ENCODE measurements at regions not wholly inside any gene's neighbourhood (a gene's known extent, or its start where the extent isn't known, plus 50 kb on each side); places are given as distances from the start of the nearest gene placed in this dataset.

DNA sequence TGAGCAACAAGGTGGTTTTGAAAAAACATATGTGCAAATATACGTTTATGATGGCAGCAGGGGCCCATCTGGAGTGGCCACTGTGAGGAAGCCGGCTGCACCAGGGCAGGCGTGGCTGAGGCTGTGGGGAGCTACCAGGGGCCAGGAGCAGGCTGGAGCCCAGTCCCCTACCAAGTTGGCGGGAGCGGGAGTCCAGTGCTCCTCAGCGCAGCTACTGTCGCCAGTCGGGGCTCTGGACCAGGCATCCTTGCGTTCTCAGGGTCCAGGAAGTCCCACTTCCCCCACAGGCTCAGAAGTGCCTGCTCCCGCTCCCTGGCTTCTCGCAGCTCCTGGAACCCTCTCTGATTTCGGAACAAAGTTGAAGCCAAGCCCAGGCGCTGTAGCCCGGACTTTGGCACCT, 1377.5 kb upstream of the FLRT2 start:
- no peaks in the 10 kb centered on the region for H3K4me1 ChIP-seq (ENCODE audit: control insufficient read depth, insufficient read depth, low read length)
- H3K27ac ChIP-seq (ENCODE audit: low read depth, low read length) = no peak overlapping the region
- no peaks in the 10 kb centered on the region for H3K27me3 ChIP-seq (ENCODE audit: control insufficient read depth, insufficient read depth, low read length)
- no peak overlapping the region for H3K4me3 ChIP-seq (ENCODE audit: low read length)
- no peak overlapping the region for H3K9ac ChIP-seq (ENCODE audit: low read length)
- H3K36me3 ChIP-seq (ENCODE audit: control insufficient read depth, insufficient read depth, low read length) = no peaks in the 10 kb centered on the region

DNA sequence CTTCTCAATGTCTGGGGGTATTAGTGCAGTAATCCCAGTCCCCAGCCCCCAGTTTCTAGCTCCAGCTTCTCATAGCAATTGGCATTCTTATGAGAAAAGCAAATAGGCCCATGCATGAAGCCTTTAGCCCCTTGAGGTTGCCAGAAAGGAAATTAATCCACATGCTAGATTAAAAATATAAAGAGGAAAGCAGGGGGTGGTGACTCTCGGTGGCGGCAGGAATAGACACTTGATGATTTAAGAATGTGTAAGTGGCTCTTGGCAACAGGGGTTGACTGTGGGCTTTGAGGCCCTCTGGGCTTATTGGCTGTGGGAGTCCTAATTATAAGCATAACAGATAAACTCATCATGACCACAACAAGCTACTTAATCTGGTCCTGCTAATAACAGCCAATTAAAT, 1367.3 kb upstream of the FLRT2 start:
- Histone ChIP-seq H3K27me3 (ENCODE audit: control insufficient read depth, insufficient read depth, low read length) (no peaks in the 10 kb centered on the region), H3K4me3 (ENCODE audit: low read length) (no peak overlapping the region), H3K9ac (ENCODE audit: low read length) (no peak overlapping the region)

DNA sequence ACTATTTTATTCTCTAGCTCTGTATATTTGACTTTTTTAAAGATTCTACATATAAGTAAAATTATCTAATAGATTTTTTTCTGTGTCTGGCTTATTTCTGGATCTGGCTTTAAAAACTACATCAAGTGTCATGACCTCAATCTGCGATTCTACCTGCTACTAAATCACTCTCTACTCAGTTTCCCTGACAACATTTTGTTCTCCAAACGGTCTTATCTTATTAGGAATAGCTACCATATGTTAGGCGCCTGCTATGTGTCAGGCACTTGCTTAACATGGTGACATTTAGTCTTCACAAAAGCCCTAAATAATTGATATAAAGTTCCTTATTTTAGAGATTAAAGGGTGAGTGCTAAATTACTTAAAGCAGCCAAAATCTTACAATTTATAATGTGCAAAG, 1362.9 kb upstream of the FLRT2 start:
- Histone ChIP-seq H3K27me3 (ENCODE audit: control insufficient read depth, insufficient read depth, low read length) (no peaks in the 10 kb centered on the region), H3K4me3 (ENCODE audit: low read length) (no peak overlapping the region), H3K27ac (ENCODE audit: low read depth, low read length) (no peak overlapping the region), H3K9ac (ENCODE audit: low read length) (no peak overlapping the region), H3K36me3 (ENCODE audit: control insufficient read depth, insufficient read depth, low read length) (no peaks in the 10 kb centered on the region), H3K4me1 (ENCODE audit: control insufficient read depth, insufficient read depth, low read length) (no peaks in the 10 kb centered on the region)

More for the DNA sequence above, 1367.3 kb upstream of the FLRT2 start:
- Histone ChIP-seq H3K4me1 (ENCODE audit: control insufficient read depth, insufficient read depth, low read length) (no peaks in the 10 kb centered on the region), H3K27ac (ENCODE audit: low read depth, low read length) (no peak overlapping the region), H3K36me3 (ENCODE audit: control insufficient read depth, insufficient read depth, low read length) (no peaks in the 10 kb centered on the region)

DNA sequence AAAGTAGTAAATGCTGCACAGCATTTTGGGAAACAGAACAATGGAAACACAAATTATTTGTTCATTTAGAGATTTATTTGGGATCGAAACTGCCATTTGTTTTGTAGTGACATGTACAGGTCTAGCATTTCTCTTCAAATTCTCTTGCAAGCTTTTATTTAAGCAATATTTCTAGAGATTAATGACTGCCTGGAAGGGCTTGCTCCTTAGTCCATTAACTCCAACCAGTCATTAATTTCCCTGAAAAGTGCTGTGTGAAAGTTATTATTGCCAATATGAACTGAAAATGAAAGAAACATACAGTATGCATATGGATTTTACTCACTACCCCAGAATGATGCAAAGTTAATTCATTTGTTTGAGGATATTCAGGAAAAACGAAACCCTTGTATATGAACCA, 1349.6 kb upstream of the FLRT2 start:
- no peaks in the 10 kb centered on the region for H3K4me1 ChIP-seq (ENCODE audit: control insufficient read depth, insufficient read depth, low read length)
- H3K27ac ChIP-seq (ENCODE audit: low read depth, low read length) = no peak overlapping the region
- no peaks in the 10 kb centered on the region for H3K27me3 ChIP-seq (ENCODE audit: control insufficient read depth, insufficient read depth, low read length)
- no peaks in the 10 kb centered on the region for H3K36me3 ChIP-seq (ENCODE audit: control insufficient read depth, insufficient read depth, low read length)
- H3K4me3 ChIP-seq (ENCODE audit: low read length) = no peak overlapping the region
- H3K9ac ChIP-seq (ENCODE audit: low read length) = no peak overlapping the region

DNA sequence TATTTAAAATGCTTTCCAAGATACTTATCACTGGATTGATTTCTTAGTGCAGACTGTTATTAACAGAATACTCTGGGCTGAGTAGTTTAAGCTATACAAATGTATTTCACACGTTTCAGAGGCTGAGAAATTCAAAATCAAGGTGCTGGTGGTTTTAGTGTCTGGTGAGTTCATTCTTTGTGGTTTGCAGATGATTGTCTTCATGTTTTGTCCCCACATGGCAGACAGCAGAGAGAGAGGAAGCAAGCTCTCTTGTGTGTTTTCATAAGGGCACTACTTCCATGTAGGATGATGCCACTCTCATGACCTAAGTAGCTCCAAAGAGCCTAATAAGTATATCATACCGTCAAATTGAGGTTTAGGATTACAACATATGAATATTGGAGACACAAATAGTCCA, 1348.9 kb upstream of the FLRT2 start:
- H3K9ac ChIP-seq (ENCODE audit: low read length) = no peak overlapping the region
- no peak overlapping the region for H3K27ac ChIP-seq (ENCODE audit: low read depth, low read length)
- no peaks in the 10 kb centered on the region for H3K4me1 ChIP-seq (ENCODE audit: control insufficient read depth, insufficient read depth, low read length)
- H3K4me3 ChIP-seq (ENCODE audit: low read length) = no peak overlapping the region
- H3K36me3 ChIP-seq (ENCODE audit: control insufficient read depth, insufficient read depth, low read length) = no peaks in the 10 kb centered on the region
- no peaks in the 10 kb centered on the region for H3K27me3 ChIP-seq (ENCODE audit: control insufficient read depth, insufficient read depth, low read length)

DNA sequence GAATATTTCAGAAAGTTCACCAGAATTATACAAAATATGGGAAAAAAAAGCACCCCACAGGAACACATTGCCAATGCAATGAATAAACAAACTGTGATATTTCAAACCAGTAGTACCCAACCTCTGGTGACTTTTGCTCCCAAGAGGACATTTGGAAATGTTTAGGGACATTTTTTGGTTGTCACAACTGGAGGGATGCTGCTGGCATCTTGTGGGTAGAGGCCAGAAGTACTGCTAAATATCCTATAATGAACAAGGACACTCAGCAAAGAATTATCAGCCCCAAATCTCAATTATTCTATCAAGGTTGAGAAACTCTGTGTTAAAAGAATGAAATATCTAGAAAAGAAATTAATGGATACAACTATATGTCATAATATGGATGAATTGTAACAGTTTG, 1334.4 kb upstream of the FLRT2 start:
- no peak overlapping the region for H3K4me3 ChIP-seq (ENCODE audit: low read length)
- no peak overlapping the region for H3K27ac ChIP-seq (ENCODE audit: low read depth, low read length)
- H3K36me3 ChIP-seq (ENCODE audit: control insufficient read depth, insufficient read depth, low read length) = no peaks in the 10 kb centered on the region
- no peaks in the 10 kb centered on the region for H3K4me1 ChIP-seq (ENCODE audit: control insufficient read depth, insufficient read depth, low read length)
- no peak overlapping the region for H3K9ac ChIP-seq (ENCODE audit: low read length)
- H3K27me3 ChIP-seq (ENCODE audit: control insufficient read depth, insufficient read depth, low read length) = no peaks in the 10 kb centered on the region

DNA sequence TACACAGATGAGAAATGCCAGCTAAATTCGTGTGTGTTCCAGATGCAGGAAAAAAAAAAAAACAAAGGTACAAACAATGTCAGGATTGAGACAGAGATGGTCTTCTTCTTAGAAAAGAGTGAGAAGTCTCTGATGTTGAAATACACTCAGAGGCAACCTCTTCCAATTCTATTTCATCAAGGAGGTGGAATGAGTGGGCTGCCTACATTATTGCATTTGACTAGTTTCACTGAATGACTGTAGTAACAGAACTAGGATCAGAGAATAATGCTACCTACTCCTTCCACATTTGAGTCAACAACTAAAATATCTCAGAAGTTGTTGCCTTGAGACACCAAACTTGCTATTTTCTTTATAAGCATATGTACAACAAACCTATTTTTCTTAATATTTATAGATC, 1332.2 kb upstream of the FLRT2 start:
- Histone ChIP-seq H3K27ac (ENCODE audit: low read depth, low read length) (no peak overlapping the region), H3K9ac (ENCODE audit: low read length) (no peak overlapping the region), H3K4me1 (ENCODE audit: control insufficient read depth, insufficient read depth, low read length) (peaks cover 4% of the 10 kb centered on the region), H3K27me3 (ENCODE audit: control insufficient read depth, insufficient read depth, low read length) (no peaks in the 10 kb centered on the region), H3K36me3 (ENCODE audit: control insufficient read depth, insufficient read depth, low read length) (no peaks in the 10 kb centered on the region), H3K4me3 (ENCODE audit: low read length) (no peak overlapping the region)

DNA sequence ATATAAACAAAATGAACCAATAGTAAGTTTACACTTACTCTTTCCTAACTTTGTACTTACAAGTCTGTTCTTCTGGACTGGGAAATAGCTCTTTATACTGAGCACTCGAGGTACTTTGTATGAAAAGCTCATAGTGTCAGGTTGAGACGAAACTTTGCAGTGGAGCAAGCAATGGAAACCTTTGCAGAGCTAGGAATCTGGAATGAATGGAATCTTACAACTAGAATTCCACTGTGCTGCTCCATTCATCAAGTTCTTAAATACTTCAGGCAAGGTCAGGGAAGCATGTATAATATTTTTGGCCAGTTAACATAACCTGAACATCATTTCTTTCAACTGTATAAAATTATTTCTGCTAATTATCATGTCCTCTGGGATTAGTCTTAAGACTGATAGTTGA, 1327.5 kb upstream of the FLRT2 start:
- no peak overlapping the region for H3K4me3 ChIP-seq (ENCODE audit: low read length)
- no peak overlapping the region for H3K27ac ChIP-seq (ENCODE audit: low read depth, low read length)
- no peaks in the 10 kb centered on the region for H3K27me3 ChIP-seq (ENCODE audit: control insufficient read depth, insufficient read depth, low read length)
- H3K36me3 ChIP-seq (ENCODE audit: control insufficient read depth, insufficient read depth, low read length) = no peaks in the 10 kb centered on the region
- H3K9ac ChIP-seq (ENCODE audit: low read length) = no peak overlapping the region
- H3K4me1 ChIP-seq (ENCODE audit: control insufficient read depth, insufficient read depth, low read length) = peaks cover 4% of the 10 kb centered on the region

DNA sequence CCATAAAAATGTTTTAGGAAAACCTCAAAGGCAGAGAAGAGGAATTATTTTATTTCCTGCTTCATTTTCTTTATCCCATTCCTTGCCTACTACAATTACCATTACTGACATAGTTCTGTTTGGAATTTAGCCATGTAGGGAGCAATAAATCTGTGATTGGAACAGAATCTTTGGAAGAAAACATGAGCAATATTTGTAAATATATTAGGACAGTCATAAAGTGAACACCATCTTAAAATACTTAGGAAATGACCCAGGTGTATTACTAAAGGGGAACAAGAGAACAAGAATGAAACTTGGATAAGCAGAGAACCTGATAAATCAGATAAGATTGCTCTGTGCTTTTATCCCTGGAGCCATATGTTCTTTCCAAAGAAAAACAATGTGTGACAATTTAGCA, 1326.0 kb upstream of the FLRT2 start:
- Histone ChIP-seq H3K27ac (ENCODE audit: low read depth, low read length) (no peak overlapping the region), H3K4me3 (ENCODE audit: low read length) (no peak overlapping the region), H3K27me3 (ENCODE audit: control insufficient read depth, insufficient read depth, low read length) (no peaks in the 10 kb centered on the region), H3K9ac (ENCODE audit: low read length) (no peak overlapping the region), H3K4me1 (ENCODE audit: control insufficient read depth, insufficient read depth, low read length) (peaks cover 4% of the 10 kb centered on the region), H3K36me3 (ENCODE audit: control insufficient read depth, insufficient read depth, low read length) (no peaks in the 10 kb centered on the region)

DNA sequence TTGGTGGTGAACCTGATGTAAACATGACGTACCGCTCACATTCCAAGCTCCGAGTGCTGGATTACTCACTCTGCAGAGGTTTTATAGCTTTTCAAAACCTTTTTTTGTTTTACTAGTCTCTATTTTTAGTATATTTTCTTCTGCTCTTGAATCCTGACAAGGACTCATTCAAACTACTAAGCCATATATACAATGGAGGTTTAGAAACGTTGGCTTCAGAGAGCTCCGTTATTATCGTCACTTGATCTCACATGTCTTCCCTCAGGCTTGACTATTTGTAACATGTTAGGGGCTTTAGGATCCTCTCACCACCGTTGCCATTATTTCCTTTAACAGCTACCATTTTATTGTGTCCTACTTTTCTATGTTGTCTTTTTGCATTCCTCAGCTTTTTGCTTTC, 1321.5 kb upstream of the FLRT2 start:
- H3K27me3 ChIP-seq (ENCODE audit: control insufficient read depth, insufficient read depth, low read length) = no peaks in the 10 kb centered on the region
- no peak overlapping the region for H3K9ac ChIP-seq (ENCODE audit: low read length)
- H3K27ac ChIP-seq (ENCODE audit: low read depth, low read length) = no peak overlapping the region
- no peak overlapping the region for H3K4me3 ChIP-seq (ENCODE audit: low read length)
- no peaks in the 10 kb centered on the region for H3K36me3 ChIP-seq (ENCODE audit: control insufficient read depth, insufficient read depth, low read length)
- H3K4me1 ChIP-seq (ENCODE audit: control insufficient read depth, insufficient read depth, low read length) = no peaks in the 10 kb centered on the region

DNA sequence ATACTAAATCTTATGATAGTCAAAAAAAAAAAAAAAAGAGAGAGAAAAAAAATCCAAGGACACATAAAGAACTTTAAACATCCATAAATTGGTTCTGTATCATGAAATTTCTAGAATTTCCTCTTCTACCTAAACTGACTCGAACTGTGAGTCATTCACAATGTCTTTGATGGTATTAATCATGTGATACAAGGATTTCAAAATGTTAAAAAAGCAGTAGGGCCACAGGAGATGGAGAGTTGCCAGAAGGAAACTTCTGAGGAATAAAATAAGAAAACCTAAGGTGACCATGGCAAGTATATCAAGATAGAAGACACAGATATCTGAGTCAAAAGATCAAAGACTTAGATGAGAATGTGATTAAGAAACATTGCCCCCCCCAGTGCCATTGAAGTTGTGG, 1320.9 kb upstream of the FLRT2 start:
- Histone ChIP-seq H3K27me3 (ENCODE audit: control insufficient read depth, insufficient read depth, low read length) (no peaks in the 10 kb centered on the region), H3K27ac (ENCODE audit: low read depth, low read length) (no peak overlapping the region), H3K36me3 (ENCODE audit: control insufficient read depth, insufficient read depth, low read length) (no peaks in the 10 kb centered on the region), H3K4me3 (ENCODE audit: low read length) (no peak overlapping the region), H3K9ac (ENCODE audit: low read length) (no peak overlapping the region), H3K4me1 (ENCODE audit: control insufficient read depth, insufficient read depth, low read length) (no peaks in the 10 kb centered on the region)

DNA sequence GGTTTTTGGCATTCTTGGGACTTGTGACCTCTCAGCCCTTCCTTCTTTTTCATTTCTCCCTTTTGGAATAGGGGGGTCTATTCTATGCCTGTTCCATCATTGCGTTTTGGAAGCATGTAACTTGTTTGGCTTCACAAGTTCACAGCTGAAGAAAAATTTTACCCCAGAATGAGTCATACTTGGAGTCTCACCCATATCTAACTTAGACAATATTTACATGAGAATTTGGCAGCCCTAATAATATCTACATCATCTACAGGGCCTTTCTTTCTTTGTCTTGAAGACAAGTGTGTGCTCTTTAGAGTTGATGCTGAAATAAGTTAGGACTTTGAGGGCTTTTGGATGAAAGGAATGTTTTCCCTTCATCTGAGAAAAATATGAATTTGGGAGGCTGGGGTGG, 1312.9 kb upstream of the FLRT2 start:
- no peak overlapping the region for H3K9ac ChIP-seq (ENCODE audit: low read length)
- no peaks in the 10 kb centered on the region for H3K4me1 ChIP-seq (ENCODE audit: control insufficient read depth, insufficient read depth, low read length)
- H3K27me3 ChIP-seq (ENCODE audit: control insufficient read depth, insufficient read depth, low read length) = no peaks in the 10 kb centered on the region
- no peak overlapping the region for H3K27ac ChIP-seq (ENCODE audit: low read depth, low read length)
- no peaks in the 10 kb centered on the region for H3K36me3 ChIP-seq (ENCODE audit: control insufficient read depth, insufficient read depth, low read length)
- H3K4me3 ChIP-seq (ENCODE audit: low read length) = no peak overlapping the region

DNA sequence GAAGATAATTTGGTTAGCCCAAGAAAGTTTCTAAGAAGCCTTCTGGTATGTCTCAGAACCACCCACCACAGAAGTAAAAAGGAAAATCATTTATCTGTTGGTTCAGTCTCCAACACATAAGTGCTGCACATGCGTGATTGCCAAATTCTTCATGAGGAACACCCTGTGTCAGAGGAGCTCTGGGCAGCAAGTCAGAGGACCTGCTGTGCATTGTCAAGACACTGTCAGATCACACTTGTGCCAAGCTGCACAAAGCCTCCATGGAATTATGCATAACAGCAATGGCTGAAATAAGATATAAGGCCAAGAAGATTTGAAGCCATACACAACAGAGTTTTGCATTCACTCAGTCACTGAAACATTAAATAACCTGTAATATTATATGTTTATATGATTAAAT, 1304.7 kb upstream of the FLRT2 start:
- H3K27me3 ChIP-seq (ENCODE audit: control insufficient read depth, insufficient read depth, low read length) = no peaks in the 10 kb centered on the region
- H3K27ac ChIP-seq (ENCODE audit: low read depth, low read length) = peak overlapping the region; percentile 42
- H3K9ac ChIP-seq (ENCODE audit: low read length) = no peak overlapping the region
- no peaks in the 10 kb centered on the region for H3K36me3 ChIP-seq (ENCODE audit: control insufficient read depth, insufficient read depth, low read length)
- peaks cover 11% of the 10 kb centered on the region for H3K4me1 ChIP-seq (ENCODE audit: control insufficient read depth, insufficient read depth, low read length)
- no peak overlapping the region for H3K4me3 ChIP-seq (ENCODE audit: low read length)

DNA sequence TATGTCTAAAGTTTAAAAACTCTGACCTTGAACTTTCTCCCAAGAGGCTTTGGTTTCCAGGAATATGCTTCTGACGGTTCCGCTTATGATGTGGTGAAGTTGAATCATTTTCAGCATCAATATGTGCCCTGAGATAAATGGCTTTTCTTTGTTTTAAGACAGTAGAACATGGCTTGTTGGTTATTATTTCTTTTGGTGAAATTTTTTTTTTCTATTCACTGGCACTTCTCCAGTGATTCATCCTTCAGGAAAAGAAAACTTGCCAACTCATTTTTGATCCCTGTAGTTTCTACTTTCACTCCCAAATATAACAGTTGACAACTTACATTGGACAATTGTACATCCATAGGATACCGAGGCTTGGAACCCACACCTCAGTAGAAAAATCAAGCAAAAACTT, 1301.2 kb upstream of the FLRT2 start:
- Histone ChIP-seq H3K27me3 (ENCODE audit: control insufficient read depth, insufficient read depth, low read length) (no peaks in the 10 kb centered on the region), H3K4me1 (ENCODE audit: control insufficient read depth, insufficient read depth, low read length) (peaks cover 11% of the 10 kb centered on the region), H3K27ac (ENCODE audit: low read depth, low read length) (no peak overlapping the region), H3K9ac (ENCODE audit: low read length) (no peak overlapping the region), H3K36me3 (ENCODE audit: control insufficient read depth, insufficient read depth, low read length) (no peaks in the 10 kb centered on the region), H3K4me3 (ENCODE audit: low read length) (no peak overlapping the region)

Measured in rectal smooth muscle tissue (tissue), 1 donor.